Cardiac muscle cell (in vitro differentiated cells and primary cell): ENCODE measurements at regions not wholly inside any gene's neighbourhood (a gene's known extent, or its start where the extent isn't known, plus 50 kb on each side); places are given as distances from the start of the nearest gene placed in this dataset.

Experiments used
- DNase-seq, 2 donors: peaks; one replicate each; pipeline versions ENCODE4 v3.0.0 to v3.0.0-alpha.2; 2010 to 2017; ENCODE audit warnings: low read depth in 1 of 2, low spot score in 1 of 2
- H3K27ac ChIP-seq: fragments of 200-600 bp; sonication (generic); 2 replicates; pipeline ENCODE4 v1.5.1; 2016
- H3K27me3 ChIP-seq: fragments of 200-600 bp; sonication (generic); 2 replicates; pipeline ENCODE4 v1.6.0; 2016; ENCODE audit warnings: control low read depth
- H3K36me3 ChIP-seq: fragments of 200-600 bp; sonication (generic); 2 replicates; pipeline ENCODE4 v1.5.1; 2016; ENCODE audit warnings: control low read depth
- H3K4me1 ChIP-seq: fragments of 200-600 bp; sonication (generic); 2 replicates; pipeline ENCODE4 v1.8.1; 2017; ENCODE audit warnings: low read depth, mild to moderate bottlenecking, mixed run types
- H3K4me3 ChIP-seq: fragments of 200-600 bp; sonication (generic); 2 replicates; pipeline ENCODE4 v1.5.1; 2016; ENCODE audit warnings: mild to moderate bottlenecking
- H3K9me3 ChIP-seq: fragments of 200-600 bp; sonication (generic); 2 replicates; pipeline ENCODE4 v1.5.1; 2017; ENCODE audit warnings: low read depth, mild to moderate bottlenecking, control low read depth
- TF ChIP-seq, protein P1 (sequence below): IDR thresholded peaks from 2 replicates; pipeline ENCODE4 v1.5.1; 2012; ENCODE audit warnings: low read depth, mild to moderate bottlenecking, low read length

DNA sequence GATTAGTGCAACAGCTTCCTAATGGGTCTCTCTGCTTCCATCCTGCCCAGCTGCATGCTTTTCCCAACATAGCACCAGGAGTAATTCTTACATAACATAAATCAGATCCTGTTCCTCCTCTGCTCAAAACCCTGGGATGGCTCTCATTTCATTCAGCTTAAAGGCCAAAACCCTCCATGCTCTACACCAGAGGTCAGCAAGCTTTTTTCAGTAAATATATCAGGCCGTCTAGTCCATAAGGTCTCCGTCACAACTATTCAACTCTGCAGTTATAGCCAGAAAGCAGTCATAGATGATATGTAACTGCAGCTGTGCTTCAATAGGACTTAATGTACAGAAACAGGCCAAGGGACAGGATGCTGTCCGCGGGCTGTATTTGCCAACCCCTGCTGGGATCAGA lies 202.8 kb upstream of the UBE2E2 start:
- Histone ChIP-seq H3K36me3 (no peaks in the 10 kb centered on the region), H3K27ac (no peak overlapping the region), H3K27me3 (no peaks in the 10 kb centered on the region), H3K4me3 (no peak overlapping the region), H3K4me1 (no peaks in the 10 kb centered on the region), H3K9me3 (no peaks in the 10 kb centered on the region)
- no peak for DNase-seq
- TF ChIP-seq, protein P1, sequence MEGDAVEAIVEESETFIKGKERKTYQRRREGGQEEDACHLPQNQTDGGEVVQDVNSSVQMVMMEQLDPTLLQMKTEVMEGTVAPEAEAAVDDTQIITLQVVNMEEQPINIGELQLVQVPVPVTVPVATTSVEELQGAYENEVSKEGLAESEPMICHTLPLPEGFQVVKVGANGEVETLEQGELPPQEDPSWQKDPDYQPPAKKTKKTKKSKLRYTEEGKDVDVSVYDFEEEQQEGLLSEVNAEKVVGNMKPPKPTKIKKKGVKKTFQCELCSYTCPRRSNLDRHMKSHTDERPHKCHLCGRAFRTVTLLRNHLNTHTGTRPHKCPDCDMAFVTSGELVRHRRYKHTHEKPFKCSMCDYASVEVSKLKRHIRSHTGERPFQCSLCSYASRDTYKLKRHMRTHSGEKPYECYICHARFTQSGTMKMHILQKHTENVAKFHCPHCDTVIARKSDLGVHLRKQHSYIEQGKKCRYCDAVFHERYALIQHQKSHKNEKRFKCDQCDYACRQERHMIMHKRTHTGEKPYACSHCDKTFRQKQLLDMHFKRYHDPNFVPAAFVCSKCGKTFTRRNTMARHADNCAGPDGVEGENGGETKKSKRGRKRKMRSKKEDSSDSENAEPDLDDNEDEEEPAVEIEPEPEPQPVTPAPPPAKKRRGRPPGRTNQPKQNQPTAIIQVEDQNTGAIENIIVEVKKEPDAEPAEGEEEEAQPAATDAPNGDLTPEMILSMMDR = no peak

DNA sequence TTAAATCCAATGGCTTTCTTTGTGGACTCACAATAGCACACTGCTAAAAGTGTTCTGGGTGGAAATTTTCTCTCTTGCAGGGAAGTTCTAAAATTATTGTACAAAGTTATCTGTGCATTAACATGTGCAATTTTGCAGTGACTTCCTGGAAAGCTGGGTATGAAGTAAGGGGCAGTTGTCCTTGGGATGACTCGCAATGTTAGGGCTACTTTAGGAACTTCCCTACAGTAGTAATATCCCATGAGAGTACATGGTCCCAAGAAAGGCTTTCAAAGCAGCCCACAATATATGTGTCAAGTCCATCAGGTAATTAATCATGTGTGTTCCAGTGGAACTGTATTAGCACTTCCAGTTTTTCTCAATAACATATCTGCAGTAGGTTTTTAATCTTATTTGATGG lies 201.0 kb upstream of the UBE2E2 start:
- TF ChIP-seq, protein P1 = no peak
- Histone ChIP-seq H3K27me3 (no peaks in the 10 kb centered on the region), H3K4me1 (no peaks in the 10 kb centered on the region)

DNA sequence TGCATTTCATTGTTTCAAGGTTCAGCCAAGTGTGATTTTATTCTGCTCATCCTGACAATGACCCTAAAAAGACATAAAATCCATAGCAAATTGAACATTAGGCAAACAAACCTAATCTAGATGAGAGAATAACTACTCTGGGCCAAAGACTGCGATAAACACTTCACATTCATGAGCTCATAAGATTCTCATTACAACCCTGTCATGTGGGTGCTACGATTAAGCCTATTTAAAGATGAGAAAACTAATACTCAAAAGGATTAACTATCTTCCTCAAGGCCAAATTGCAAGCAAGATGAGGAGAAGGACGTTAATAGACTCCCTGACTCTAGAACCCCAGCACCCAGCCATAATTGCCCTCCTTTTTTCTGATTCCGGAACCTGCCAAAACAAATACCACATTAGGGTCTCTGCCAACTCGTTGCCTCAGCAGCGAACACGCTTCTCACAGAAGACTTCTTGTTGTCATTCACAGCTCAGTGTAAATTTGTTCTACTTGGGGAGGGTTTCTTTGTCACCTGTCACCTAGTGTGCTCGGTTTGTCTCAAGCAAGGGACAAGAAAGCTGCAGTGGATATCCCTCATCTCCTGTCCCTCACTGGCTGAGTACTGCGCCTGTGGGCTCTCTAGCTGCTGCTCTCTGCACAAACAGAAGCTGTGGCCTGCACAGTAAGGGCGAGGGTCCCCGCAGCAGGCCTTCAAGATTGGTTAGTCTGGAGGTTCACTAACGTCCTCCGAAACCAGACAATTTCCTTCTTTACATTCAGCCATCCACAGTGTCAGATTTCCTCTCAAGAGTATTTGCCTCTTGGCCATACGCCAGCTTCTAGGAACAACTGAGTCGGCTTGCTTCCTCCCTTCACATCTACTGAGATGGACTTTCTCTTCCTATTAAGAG lies 200.0 kb upstream of the UBE2E2 start:
- TF ChIP-seq, protein P1 = no peak
- H3K9me3 ChIP-seq = no peaks in the 10 kb centered on the region
- peak in 1 of 2 donors; percentile 73 for DNase-seq
- no peaks in the 10 kb centered on the region for H3K4me1 ChIP-seq
- no peak overlapping the region for H3K4me3 ChIP-seq
- H3K27ac ChIP-seq = no peak overlapping the region
- no peaks in the 10 kb centered on the region for H3K27me3 ChIP-seq
- H3K36me3 ChIP-seq = no peaks in the 10 kb centered on the region

More for the DNA sequence above, 201.0 kb upstream of the UBE2E2 start:
- Histone ChIP-seq H3K27ac (no peak overlapping the region), H3K9me3 (no peaks in the 10 kb centered on the region), H3K4me3 (no peak overlapping the region), H3K36me3 (no peaks in the 10 kb centered on the region)
- DNase-seq = no peak

DNA sequence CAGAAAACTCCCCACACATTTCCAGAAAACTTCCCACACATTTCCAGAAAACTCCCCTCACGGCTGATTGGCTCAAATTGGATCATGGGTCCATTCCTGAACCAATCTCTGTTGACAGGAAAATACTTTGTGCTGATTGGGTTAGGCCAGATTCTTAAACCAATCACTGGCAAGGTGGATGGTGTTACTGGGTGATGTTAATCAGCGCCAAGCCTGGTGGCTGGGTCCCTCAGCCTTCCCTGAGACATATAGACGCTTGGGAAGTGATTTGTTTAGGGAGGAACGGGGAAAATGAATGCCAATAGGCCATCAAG lies 199.4 kb upstream of the UBE2E2 start:
- DNase-seq = no peak
- H3K27me3 ChIP-seq = no peaks in the 10 kb centered on the region
- no peak overlapping the region for H3K4me3 ChIP-seq
- no peaks in the 10 kb centered on the region for H3K4me1 ChIP-seq
- no peaks in the 10 kb centered on the region for H3K9me3 ChIP-seq
- TF ChIP-seq, protein P1 = no peak
- H3K36me3 ChIP-seq = no peaks in the 10 kb centered on the region
- no peak overlapping the region for H3K27ac ChIP-seq

DNA sequence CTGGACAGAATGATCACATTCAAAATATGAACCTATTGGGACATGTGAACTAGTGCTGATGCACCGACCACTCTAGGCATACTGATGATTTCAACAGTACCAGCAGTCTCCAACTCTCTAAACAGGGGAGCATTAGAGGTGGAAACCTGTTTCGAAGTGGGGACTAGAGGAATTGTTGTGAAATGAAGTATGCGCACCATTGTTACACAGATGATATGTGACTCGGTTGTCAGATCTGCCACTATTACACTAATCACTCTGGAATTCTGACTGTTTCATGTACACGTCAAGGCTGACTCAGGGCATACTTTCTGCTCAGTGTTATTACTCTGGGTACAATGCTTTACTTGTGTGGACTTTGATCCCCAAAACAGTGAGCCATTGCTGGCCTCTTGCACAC lies 198.2 kb upstream of the UBE2E2 start:
- DNase-seq = peak in 1 of 2 donors; percentile 76
- Histone ChIP-seq H3K9me3 (no peaks in the 10 kb centered on the region), H3K4me3 (no peak overlapping the region), H3K36me3 (no peaks in the 10 kb centered on the region), H3K27me3 (no peaks in the 10 kb centered on the region), H3K4me1 (no peaks in the 10 kb centered on the region), H3K27ac (no peak overlapping the region)
- TF ChIP-seq, protein P1 = no peak
